Gastrocnemius medialis (tissue), 4 donors: ENCODE measurements at regions not wholly inside any gene's neighbourhood (a gene's known extent, or its start where the extent isn't known, plus 50 kb on each side); places are given as distances from the start of the nearest gene placed in this dataset.

Experiments used
- ATAC-seq, 2 donors: fragments of 150-250 bp; one replicate each; pipeline ENCODE4 v1.9.1; 2016
- DNase-seq, 2 donors: peaks; one replicate each; pipeline ENCODE4 v3.0.0-alpha.2; 2019
- H3K27ac ChIP-seq, 4 donors: fragments of 200-600 bp; sonication (generic); 1 replicate in 1 of 4; 2 replicates in 3 of 4; pipeline ENCODE4 v1.5.1; 2016 to 2018; ENCODE audit warnings: mild to moderate bottlenecking in 2 of 4, moderate library complexity in 1 of 4
- H3K27me3 ChIP-seq, 3 donors: fragments of 200-600 bp; sonication (generic) in 2 of 3; 1 replicate in 1 of 3; 2 replicates in 2 of 3; pipeline versions ENCODE4 v1.5.1 to v1.6.0; 2016 to 2019; ENCODE audit warnings: mild to moderate bottlenecking in 1 of 3, moderate library complexity in 1 of 3
- H3K36me3 ChIP-seq, 2 donors: fragments of 200-600 bp; sonication (generic) in 1 of 2; one replicate each; pipeline ENCODE4 v1.5.1; 2017 to 2018
- H3K4me1 ChIP-seq, 2 donors: fragments of 200-600 bp; sonication (generic) in 1 of 2; one replicate each; pipeline ENCODE4 v1.5.1; 2016 to 2017; ENCODE audit warnings: mild to moderate bottlenecking in 2 of 2
- H3K4me3 ChIP-seq, 4 donors: fragments of 200-600 bp; sonication (generic) in 3 of 4; 1 replicate in 1 of 4; 2 replicates in 3 of 4; pipeline ENCODE4 v1.5.1; 2016 to 2019; ENCODE audit warnings: mild to moderate bottlenecking in 2 of 4
- H3K9me3 ChIP-seq, 3 donors: fragments of 200-600 bp; sonication (generic) in 2 of 3; 1 replicate in 1 of 3; 2 replicates in 2 of 3; pipeline ENCODE4 v1.5.1; 2016 to 2019
- POLR2A ChIP-seq, 2 donors: fragments of 450-650 bp; IDR thresholded peaks; one replicate each; pipeline ENCODE4 v1.6.1; 2017; ENCODE audit warnings: antibody characterized with exemption in 2 of 2, mild to moderate bottlenecking in 2 of 2, moderate library complexity in 2 of 2
- in situ Hi-C, 4 donors: fragments of 200-750 bp; cut with MboI; loops; one replicate each; pipeline versions ENCODE4 v1.15.0 to v1.8.0; 2017; ENCODE audit warnings: low sequenced_read_pairs in 4 of 4
- intact Hi-C: fragments of 100-400 bp; cut with DNase I; formaldehyde crosslinking; loops from one replicate; pipeline ENCODE4 v1.15.1; 2023; ENCODE audit warnings: low total_unique reads
- TF ChIP-seq, protein P1 (sequence below), 5 experiments: fragments of 450-650 bp in 3 of 5; fragments of 200-600 bp in 2 of 5; sonication (generic) in 2 of 5; IDR thresholded peaks in 4 of 5; conservative IDR thresholded peaks in 1 of 5; 1 replicate in 4 of 5; 2 replicates in 1 of 5; pipeline ENCODE4 v1.5.1; 2016 to 2019; ENCODE audit warnings: antibody characterized with exemption in 5 of 5, mild to moderate bottlenecking in 3 of 5, moderate library complexity in 3 of 5

DNA sequence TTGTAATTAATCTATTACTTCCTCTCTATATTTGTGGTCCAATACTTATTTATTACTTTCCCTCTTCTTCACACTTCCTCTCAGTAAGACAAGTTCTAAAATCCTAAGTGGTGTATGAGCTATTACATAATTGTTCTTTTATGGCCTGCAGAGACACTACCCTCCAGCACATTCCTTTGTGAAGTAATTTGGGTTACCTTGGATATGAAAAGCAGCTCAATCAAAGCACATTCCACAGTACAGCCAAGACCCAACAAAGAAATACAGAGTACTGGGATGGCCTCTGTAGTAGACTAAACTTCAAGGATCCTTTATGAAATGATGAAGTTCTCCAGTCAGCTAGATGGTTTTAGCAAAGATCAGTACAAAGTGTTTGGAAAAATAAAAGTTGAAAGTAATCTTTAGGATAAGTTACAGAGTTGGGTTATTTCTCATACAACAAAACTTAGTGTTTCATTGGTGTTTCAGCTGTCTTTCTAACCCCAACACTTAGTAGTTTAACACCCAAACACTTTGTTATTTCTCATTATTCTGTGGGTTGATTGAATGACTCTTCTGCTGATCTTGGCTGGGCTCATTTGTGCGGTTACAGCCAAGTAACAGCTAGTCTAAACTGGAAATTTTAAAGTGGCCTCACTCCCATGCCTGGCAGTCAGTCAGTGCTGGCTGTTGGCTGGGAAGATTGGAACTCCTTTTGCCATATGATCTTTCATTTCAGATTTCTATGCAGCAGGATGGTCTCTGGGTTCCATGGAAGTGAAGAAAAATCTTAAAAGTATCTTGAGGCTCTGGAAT, 161.5 kb upstream of the POU3F2 start:
- Histone ChIP-seq H3K4me3 (no peak overlapping the region), H3K27ac (no peak overlapping the region), H3K9me3 (no peaks in the 10 kb centered on the region), H3K36me3 (no peaks in the 10 kb centered on the region), H3K27me3 (no peaks in the 10 kb centered on the region), H3K4me1 (no peaks in the 10 kb centered on the region)
- no peak for DNase-seq
- TF ChIP-seq, protein P1, sequence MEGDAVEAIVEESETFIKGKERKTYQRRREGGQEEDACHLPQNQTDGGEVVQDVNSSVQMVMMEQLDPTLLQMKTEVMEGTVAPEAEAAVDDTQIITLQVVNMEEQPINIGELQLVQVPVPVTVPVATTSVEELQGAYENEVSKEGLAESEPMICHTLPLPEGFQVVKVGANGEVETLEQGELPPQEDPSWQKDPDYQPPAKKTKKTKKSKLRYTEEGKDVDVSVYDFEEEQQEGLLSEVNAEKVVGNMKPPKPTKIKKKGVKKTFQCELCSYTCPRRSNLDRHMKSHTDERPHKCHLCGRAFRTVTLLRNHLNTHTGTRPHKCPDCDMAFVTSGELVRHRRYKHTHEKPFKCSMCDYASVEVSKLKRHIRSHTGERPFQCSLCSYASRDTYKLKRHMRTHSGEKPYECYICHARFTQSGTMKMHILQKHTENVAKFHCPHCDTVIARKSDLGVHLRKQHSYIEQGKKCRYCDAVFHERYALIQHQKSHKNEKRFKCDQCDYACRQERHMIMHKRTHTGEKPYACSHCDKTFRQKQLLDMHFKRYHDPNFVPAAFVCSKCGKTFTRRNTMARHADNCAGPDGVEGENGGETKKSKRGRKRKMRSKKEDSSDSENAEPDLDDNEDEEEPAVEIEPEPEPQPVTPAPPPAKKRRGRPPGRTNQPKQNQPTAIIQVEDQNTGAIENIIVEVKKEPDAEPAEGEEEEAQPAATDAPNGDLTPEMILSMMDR (IDR thresholded peaks at IDR 0.05 in 4 of 5, conservative IDR thresholded peaks at IDR 0.05 in 1 of 5), result no peak
- no peak for TF ChIP-seq POLR2A (IDR thresholded peaks at IDR 0.05)
- no peak for ATAC-seq
- in situ Hi-C loops (no loop called here), intact Hi-C loops (no loop called here)

DNA sequence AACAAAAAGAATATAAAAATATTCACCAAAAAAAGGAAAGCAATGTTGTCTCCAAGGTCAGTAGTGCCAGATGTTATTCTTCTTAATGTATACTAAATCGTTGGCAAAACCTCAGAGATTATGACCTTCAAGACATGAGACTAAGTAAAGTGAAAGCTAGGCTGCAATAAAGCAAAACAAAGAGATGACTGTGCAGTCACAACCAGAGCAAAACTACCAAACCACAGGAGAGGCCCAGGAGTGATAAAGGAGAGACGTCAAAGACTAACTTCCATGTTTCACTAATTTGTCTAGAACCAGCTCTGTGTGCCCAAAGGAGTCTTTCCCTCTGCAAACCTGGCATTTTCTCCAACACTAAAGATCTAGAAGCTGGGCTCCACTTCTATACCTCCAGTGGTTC, 155.9 kb upstream of the POU3F2 start:
- Histone ChIP-seq H3K4me1 (no peaks in the 10 kb centered on the region), H3K9me3 (no peaks in the 10 kb centered on the region), H3K4me3 (no peak overlapping the region), H3K36me3 (no peaks in the 10 kb centered on the region), H3K27me3 (no peaks in the 10 kb centered on the region), H3K27ac (no peak overlapping the region)
- in situ Hi-C loops, result no loop called here
- TF ChIP-seq, protein P1 (IDR thresholded peaks at IDR 0.05 in 4 of 5, conservative IDR thresholded peaks at IDR 0.05 in 1 of 5), result no peak
- TF ChIP-seq POLR2A (IDR thresholded peaks at IDR 0.05), result no peak
- ATAC-seq, result no peak
- intact Hi-C loops, result no loop called here
- no peak for DNase-seq

DNA sequence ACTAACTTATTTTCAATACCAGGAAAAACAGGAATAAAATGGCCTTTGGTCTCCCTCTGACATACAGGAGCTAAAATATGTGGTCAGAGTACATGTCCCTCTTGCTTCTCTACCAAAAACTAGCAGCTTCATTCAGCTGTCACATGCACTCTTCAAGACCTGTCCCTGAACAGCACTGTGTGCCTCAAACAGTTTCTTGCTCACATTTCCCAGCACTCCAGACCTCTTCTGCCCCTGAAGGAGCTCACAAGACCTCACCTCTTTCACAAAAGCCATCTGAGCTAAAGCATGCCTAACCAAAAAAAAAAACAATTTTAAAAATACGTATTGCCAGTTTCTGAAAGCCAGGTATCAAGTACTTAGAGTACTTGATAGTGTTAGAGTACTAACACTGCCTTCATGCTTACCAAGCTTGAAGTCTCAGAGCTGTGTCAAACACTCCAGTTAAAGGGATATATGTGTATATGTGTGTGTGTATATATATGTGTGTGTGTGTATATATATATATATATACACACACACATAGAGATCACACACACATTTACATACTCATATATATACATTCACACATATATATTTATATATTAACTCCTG, 148.3 kb upstream of the POU3F2 start:
- no peak for TF ChIP-seq POLR2A (IDR thresholded peaks at IDR 0.05)
- TF ChIP-seq, protein P1 (IDR thresholded peaks at IDR 0.05 in 4 of 5, conservative IDR thresholded peaks at IDR 0.05 in 1 of 5), result no peak
- Histone ChIP-seq H3K27ac (no peak overlapping the region), H3K36me3 (no peaks in the 10 kb centered on the region), H3K27me3 (no peaks in the 10 kb centered on the region), H3K4me3 (no peak overlapping the region), H3K4me1 (no peaks in the 10 kb centered on the region), H3K9me3 (no peaks in the 10 kb centered on the region)
- in situ Hi-C loops, result no loop called here
- DNase-seq (no peak), ATAC-seq (no peak)
- intact Hi-C loops, result no loop called here

DNA sequence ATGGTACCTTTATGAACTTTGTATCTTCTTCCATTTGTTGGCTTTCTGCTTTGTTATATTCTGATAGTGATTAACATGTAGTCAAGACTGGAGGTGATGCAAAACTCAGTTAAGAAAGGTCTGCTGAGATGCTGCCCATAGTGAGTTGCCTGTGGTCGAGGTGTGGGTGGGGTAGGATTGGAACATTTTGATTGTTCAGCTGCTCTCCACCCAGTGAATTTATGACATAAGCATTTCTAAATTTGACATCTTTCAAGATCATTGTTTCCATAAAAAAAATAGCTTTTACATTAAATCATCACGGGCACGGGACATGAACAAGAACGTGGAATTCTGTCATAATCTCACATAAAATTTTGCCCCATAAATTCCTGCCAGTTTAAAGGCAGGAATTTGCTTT, 146.6 kb upstream of the POU3F2 start:
- H3K9me3 ChIP-seq, result no peaks in the 10 kb centered on the region
- ATAC-seq (no peak), DNase-seq (no peak)
- no peak for TF ChIP-seq POLR2A (IDR thresholded peaks at IDR 0.05)
- TF ChIP-seq, protein P1 (IDR thresholded peaks at IDR 0.05 in 4 of 5, conservative IDR thresholded peaks at IDR 0.05 in 1 of 5), result no peak
- in situ Hi-C loops, result no loop called here
- intact Hi-C loops, result no loop called here
- no peak overlapping the region for H3K27ac ChIP-seq
- H3K4me1 ChIP-seq, result no peaks in the 10 kb centered on the region
- H3K27me3 ChIP-seq, result no peaks in the 10 kb centered on the region
- H3K36me3 ChIP-seq, result no peaks in the 10 kb centered on the region
- H3K4me3 ChIP-seq, result no peak overlapping the region
